H9 (cell line): ENCODE measurements at regions not wholly inside any gene's neighbourhood (a gene's known extent, or its start where the extent isn't known, plus 50 kb on each side); places are given as distances from the start of the nearest gene placed in this dataset.

Source experiments
- DNase-seq: peaks from one replicate; pipeline ENCODE4 v3.0.0-alpha.2; 2017
- H2AFZ ChIP-seq: one replicate; pipeline ENCODE4 v1.6.1; 2013; ENCODE audit warnings: mild to moderate bottlenecking, low read length, control low read depth, moderate library complexity
- H2AK5ac ChIP-seq: 2 replicates; pipeline ENCODE4 v1.6.1; 2013; ENCODE audit warnings: low read length, control low read depth, mixed read lengths; ENCODE audit not compliant: insufficient read length
- H2BK120ac ChIP-seq: one replicate; pipeline ENCODE4 v1.6.1; 2013; ENCODE audit warnings: low read depth, mild to moderate bottlenecking, low read length, control low read depth, inconsistent platforms; ENCODE audit not compliant: poor library complexity, severe bottlenecking
- H2BK12ac ChIP-seq: 2 replicates; pipeline ENCODE4 v1.6.1; 2013; ENCODE audit warnings: low read length, control low read depth, mixed read lengths, low read depth; ENCODE audit not compliant: insufficient read length
- H2BK15ac ChIP-seq: 2 replicates; pipeline ENCODE4 v1.6.1; 2013; ENCODE audit warnings: low read depth, low read length, control low read depth
- H2BK20ac ChIP-seq: one replicate; pipeline ENCODE4 v1.6.1; 2013; ENCODE audit warnings: low read depth, mild to moderate bottlenecking, low read length, control low read depth, inconsistent platforms; ENCODE audit not compliant: poor library complexity, severe bottlenecking
- H2BK5ac ChIP-seq: 2 replicates; pipeline ENCODE4 v1.6.1; 2013; ENCODE audit warnings: low read length, control low read depth, mixed read lengths; ENCODE audit not compliant: insufficient read length
- H3K14ac ChIP-seq: 2 replicates; pipeline ENCODE4 v1.6.1; 2013; ENCODE audit warnings: low read length, control low read depth; ENCODE audit not compliant: insufficient read depth
- H3K18ac ChIP-seq: 2 replicates; pipeline ENCODE4 v1.6.1; 2013; ENCODE audit warnings: low read depth, mild to moderate bottlenecking, mixed read lengths, low read length, control low read depth; ENCODE audit not compliant: insufficient read length
- H3K23ac ChIP-seq: 2 replicates; pipeline ENCODE4 v1.6.1; 2013; ENCODE audit warnings: low read length, control low read depth, mixed read lengths, low read depth; ENCODE audit not compliant: insufficient read length
- H3K23me2 ChIP-seq: 2 replicates; pipeline ENCODE4 v1.6.1; 2013; ENCODE audit warnings: low read depth, mild to moderate bottlenecking, mixed read lengths, low read length, control low read depth; ENCODE audit not compliant: insufficient read length, poor library complexity, severe bottlenecking
- H3K27ac ChIP-seq: 2 replicates; pipeline ENCODE4 v1.5.1; 2013; ENCODE audit warnings: low read length, control low read depth, mixed read lengths, low read depth; ENCODE audit not compliant: insufficient read length
- H3K27me3 ChIP-seq: 2 replicates; pipeline ENCODE4 v1.6.1; 2013; ENCODE audit warnings: low read length, control low read depth, inconsistent platforms; ENCODE audit not compliant: insufficient read depth
- H3K4ac ChIP-seq: 2 replicates; pipeline ENCODE4 v1.6.1; 2013; ENCODE audit warnings: low read depth, mild to moderate bottlenecking, control low read depth, inconsistent platforms, low read length, moderate library complexity
- H3K4me1 ChIP-seq: 2 replicates; pipeline ENCODE4 v1.6.1; 2013; ENCODE audit warnings: low read length, control low read depth, inconsistent platforms; ENCODE audit not compliant: insufficient read depth
- H3K4me2 ChIP-seq: 2 replicates; pipeline ENCODE4 v1.6.1; 2013; ENCODE audit warnings: low read length, control low read depth, mixed read lengths; ENCODE audit not compliant: insufficient read length, insufficient read depth
- H3K56ac ChIP-seq: 2 replicates; pipeline ENCODE4 v1.6.1; 2013; ENCODE audit warnings: low read depth, mild to moderate bottlenecking, mixed read lengths, low read length, control low read depth; ENCODE audit not compliant: insufficient read length
- H3K79me1 ChIP-seq: 2 replicates; pipeline ENCODE4 v1.6.1; 2013; ENCODE audit warnings: low read depth, mild to moderate bottlenecking, moderate library complexity, low read length, control low read depth, inconsistent platforms; ENCODE audit not compliant: insufficient read depth, poor library complexity, severe bottlenecking
- H3K79me2 ChIP-seq: 2 replicates; pipeline ENCODE4 v1.6.1; 2013; ENCODE audit warnings: low read length, control low read depth, inconsistent platforms; ENCODE audit not compliant: insufficient read depth
- H3K9ac ChIP-seq: 2 replicates; pipeline ENCODE4 v1.6.1; 2013; ENCODE audit warnings: low read length, control low read depth, mixed read lengths; ENCODE audit not compliant: insufficient read length; ENCODE audit errors: extremely low read depth
- H3K9me3 ChIP-seq: one replicate; pipeline ENCODE4 v1.6.1; 2013; ENCODE audit warnings: low read depth, low read length, inconsistent platforms; ENCODE audit not compliant: control insufficient read depth
- H3T11ph ChIP-seq: one replicate; pipeline ENCODE4 v1.6.1; 2013; ENCODE audit warnings: mild to moderate bottlenecking, low read length, control low read depth, inconsistent platforms
- H4K20me1 ChIP-seq: one replicate; pipeline ENCODE4 v1.6.1; 2013; ENCODE audit not compliant: control insufficient read depth, insufficient read length, insufficient read depth
- H4K5ac ChIP-seq: 2 replicates; pipeline ENCODE4 v1.6.1; 2013; ENCODE audit warnings: low read depth, mild to moderate bottlenecking, mixed read lengths, low read length, control low read depth; ENCODE audit not compliant: insufficient read length
- H4K8ac ChIP-seq: replicated peaks from 2 replicates; pipeline ENCODE4 v1.6.1; 2013; ENCODE audit warnings: low read length, control low read depth, mixed read lengths, low read depth; ENCODE audit not compliant: insufficient read length
- H4K91ac ChIP-seq: 2 replicates; pipeline ENCODE4 v1.6.1; 2013; ENCODE audit warnings: low read depth, mild to moderate bottlenecking, moderate library complexity, mixed read lengths, low read length, control low read depth; ENCODE audit not compliant: insufficient read length
- H3K27ac Mint-ChIP-seq, 3 experiments: 2 replicates in 2 of 3; 3 replicates in 1 of 3; pipeline ENCODE4 v1.8.0; 2020 to 2021; ENCODE audit warnings: mixed read lengths in 3 of 3, mild to moderate bottlenecking in 1 of 3, moderate library complexity in 1 of 3
- H3K27me3 Mint-ChIP-seq: 2 replicates; pipeline ENCODE4 v1.8.0; 2021; ENCODE audit warnings: low read depth, mild to moderate bottlenecking, moderate library complexity, mixed read lengths
- H3K36me3 Mint-ChIP-seq, 3 experiments: 2 replicates in 2 of 3; 3 replicates in 1 of 3; pipeline ENCODE4 v1.8.0; 2020 to 2021; ENCODE audit warnings: low read depth in 3 of 3, mixed read lengths in 3 of 3; ENCODE audit not compliant: insufficient read depth in 1 of 3
- H3K4me1 Mint-ChIP-seq, 2 experiments: 2 replicates each; pipeline ENCODE4 v1.8.0; 2020; ENCODE audit warnings: mixed read lengths in 2 of 2
- H3K4me3 Mint-ChIP-seq, 2 experiments: 2 replicates in 1 of 2; 3 replicates in 1 of 2; pipeline ENCODE4 v1.8.0; 2020 to 2021; ENCODE audit warnings: mild to moderate bottlenecking in 2 of 2, mixed read lengths in 2 of 2, moderate library complexity in 1 of 2
- H3K9me3 Mint-ChIP-seq, 2 experiments: 2 replicates in 1 of 2; 3 replicates in 1 of 2; pipeline ENCODE4 v1.8.0; 2020; ENCODE audit warnings: mild to moderate bottlenecking in 2 of 2, mixed read lengths in 2 of 2, moderate library complexity in 1 of 2
- CTCF ChIP-seq: fragments of 200-600 bp; sonication (generic); conservative IDR thresholded peaks from 3 replicates; pipeline ENCODE4 v1.8.0; 2021; ENCODE audit warnings: antibody characterized with exemption, mild to moderate bottlenecking
- WGBS: extraction: QIAGEN DNeasy Blood & Tissue Kit; methylation state at CpG from one replicate; pipeline ENCODE4 v1.1.7; 2013; ENCODE audit warnings: missing lambda C conversion rate, low lambda C conversion rate, mixed read lengths; ENCODE audit not compliant: insufficient read length; ENCODE audit errors: extremely low coverage; 5-methylcytosine and 5-hydroxymethylcytosine counted together

- H2AK5ac ChIP-seq, result no peak overlapping the region
- no peaks in the 10 kb centered on the region for H3K27me3 ChIP-seq
- Mint-ChIP-seq H3K4me3 (no peak overlapping the region), H3K27ac (no peak overlapping the region), H3K36me3 (no peaks in the 10 kb centered on the region; a peak in 3 of 7 replicates), H3K4me1 (no peaks in the 10 kb centered on the region), H3K9me3 (peaks cover 0 to 6% of the 10 kb centered on the region in 2 experiments; a peak in 3 of 5 replicates), H3K27me3 (no peaks in the 10 kb centered on the region)
- no peak overlapping the region for H3K27ac ChIP-seq
- H3K18ac ChIP-seq, result no peak overlapping the region
- H2AFZ ChIP-seq, result no peak overlapping the region
- no peak overlapping the region for H2BK20ac ChIP-seq
- no peak overlapping the region for H2BK12ac ChIP-seq
- H3K4me1 ChIP-seq, result no peaks in the 10 kb centered on the region
- no peak overlapping the region for H3K14ac ChIP-seq
- no peak overlapping the region for H3T11ph ChIP-seq
- no peak overlapping the region for H2BK120ac ChIP-seq
- no peak for TF ChIP-seq CTCF
- WGBS, result no CpG with 5 or more reads among the region's 14 CpGs
- no peak overlapping the region for H4K91ac ChIP-seq
- no peak overlapping the region for H4K5ac ChIP-seq
- no peaks in the 10 kb centered on the region for H3K23me2 ChIP-seq
- H3K79me2 ChIP-seq, result no peaks in the 10 kb centered on the region
- DNase-seq, result no peak
- no peak overlapping the region for H3K9ac ChIP-seq
- H3K56ac ChIP-seq, result no peak overlapping the region
- no peak overlapping the region for H3K4ac ChIP-seq
- H4K8ac ChIP-seq, result no peak overlapping the region
- H2BK15ac ChIP-seq, result no peak overlapping the region
- H3K79me1 ChIP-seq, result no peaks in the 10 kb centered on the region
- no peaks in the 10 kb centered on the region for H3K9me3 ChIP-seq
- no peak overlapping the region for H3K4me2 ChIP-seq
- H4K20me1 ChIP-seq, result no peaks in the 10 kb centered on the region
- H3K23ac ChIP-seq, result no peak overlapping the region
- H2BK5ac ChIP-seq, result no peak overlapping the region
Measured at GRCh38 chr1:4460651-4461050, 193.8 kb upstream of the AJAP1 start.
